Stimulated activated naive CD8-positive, alpha-beta T cell treated with anti-CD3 and anti-CD28 coated beads, Interleukin-15, Interleukin-2, amounts not matched to agents 100 U/mL and 50 U/mL, for 24 hours (primary cell): ENCODE measurements at regions not wholly inside any gene's neighbourhood (a gene's known extent, or its start where the extent isn't known, plus 50 kb on each side); places are given as distances from the start of the nearest gene placed in this dataset.

Experiments
- ATAC-seq: fragments of 150-1000 bp; cut with Tn5 transposase; one replicate; pipeline ENCODE4 v1.10.0; 2021
- DNase-seq: peaks from one replicate; pipeline ENCODE4 v3.0.0; 2021

DNA sequence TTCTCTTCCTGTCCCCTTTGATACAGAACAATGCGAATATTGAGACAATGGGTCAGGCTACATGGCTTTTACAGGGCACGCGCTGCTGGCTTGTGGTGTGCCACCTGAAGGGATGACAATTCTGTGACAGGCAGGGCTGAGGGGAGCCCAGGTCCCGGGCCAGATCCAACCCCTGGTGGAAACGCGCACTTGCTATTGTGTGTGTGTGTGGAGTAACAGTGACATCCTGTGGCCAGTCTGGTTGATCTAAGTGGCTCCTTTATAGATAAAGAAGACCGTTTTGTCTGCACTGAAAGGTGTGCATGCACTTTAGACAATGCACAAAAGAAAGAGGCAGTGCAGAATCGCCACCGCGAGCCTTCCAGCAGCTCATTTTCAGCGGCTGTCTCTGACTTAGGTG is 273.6 kb downstream of the HRH4 start:
- DNase-seq = no peak
- no peak for ATAC-seq

DNA sequence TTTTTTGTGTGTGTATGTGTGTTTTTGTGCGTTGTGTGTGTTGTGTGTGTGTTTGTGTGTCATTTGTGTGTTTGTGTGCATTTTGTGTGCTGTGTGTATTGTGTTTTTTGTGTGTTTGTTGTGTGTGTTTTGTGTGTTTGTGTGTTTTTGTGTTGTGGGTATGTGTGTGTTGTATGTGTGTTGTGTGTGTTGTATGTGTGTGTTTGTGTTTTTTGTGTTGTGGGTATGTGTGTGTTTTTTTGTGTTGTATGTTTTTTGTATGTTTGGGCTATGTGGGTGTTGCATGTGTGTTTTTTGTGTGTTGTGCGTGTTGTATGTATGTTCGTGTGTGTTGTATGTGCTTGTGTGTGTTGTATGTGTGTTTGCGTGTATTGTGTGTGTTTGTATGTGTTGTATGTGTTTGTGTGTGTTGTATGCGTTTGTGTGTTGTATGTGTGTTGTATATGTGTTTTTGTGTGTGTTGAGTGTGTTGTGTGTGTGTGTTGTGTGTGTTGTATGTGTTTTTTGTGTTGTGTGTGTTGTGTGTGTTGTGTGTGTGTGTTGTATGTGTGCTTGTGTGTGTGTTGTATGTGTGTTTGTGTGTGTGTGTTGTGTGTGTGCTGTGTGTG is 275.3 kb downstream of the HRH4 start:
- ATAC-seq (no peak), DNase-seq (no peak)

DNA sequence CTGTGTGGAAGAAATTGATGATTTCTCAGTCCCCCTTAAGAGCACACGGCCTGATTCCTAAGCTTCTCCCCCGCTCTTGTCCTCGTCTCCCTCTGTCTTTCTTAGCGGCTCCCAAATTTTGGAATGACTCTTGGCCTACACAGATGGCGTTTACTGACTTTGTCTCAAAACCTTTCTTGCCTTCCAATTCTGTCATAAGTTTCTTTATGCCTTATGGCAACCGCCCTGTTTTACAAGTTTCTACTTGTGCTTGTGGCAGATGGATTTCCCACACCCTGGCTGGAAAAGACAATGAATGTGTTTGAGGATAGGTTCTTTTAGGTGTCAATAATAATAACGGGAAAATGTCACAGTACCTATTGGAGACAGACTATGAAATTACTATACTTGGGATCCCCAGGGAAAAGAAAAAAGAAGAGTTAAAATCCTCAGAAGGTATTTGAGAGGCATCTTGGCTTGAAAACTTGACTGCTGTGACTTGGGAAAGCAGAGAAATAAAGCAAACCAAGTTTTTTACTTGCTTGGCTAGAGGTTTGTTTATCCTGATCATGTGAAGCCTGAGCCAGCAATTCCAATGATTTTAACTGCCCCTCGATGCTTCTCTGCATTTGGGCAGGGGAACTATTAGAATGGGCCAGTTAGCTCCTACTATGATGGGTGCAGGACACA is 276.4 kb downstream of the HRH4 start:
- DNase-seq = no peak
- no peak for ATAC-seq

DNA sequence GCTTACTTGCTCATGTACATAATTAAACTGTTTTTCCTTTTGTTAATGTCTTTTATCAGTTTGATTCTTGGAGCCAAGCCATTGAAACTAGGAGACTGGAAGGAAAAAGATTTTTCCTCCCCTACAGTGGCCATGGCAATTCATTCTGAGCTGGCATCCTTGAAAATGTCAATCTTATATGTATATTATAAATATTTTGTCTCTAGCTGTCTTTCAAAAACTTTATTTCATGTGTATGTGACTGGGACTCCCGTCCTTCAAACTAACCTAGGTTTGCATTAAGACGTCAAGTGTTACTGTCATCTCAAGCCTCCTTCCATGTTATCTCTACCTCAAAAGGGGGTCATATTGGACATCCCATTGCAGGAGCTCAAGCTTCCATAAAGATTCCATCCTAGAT is 280.4 kb downstream of the HRH4 start:
- ATAC-seq (no peak), DNase-seq (no peak)

DNA sequence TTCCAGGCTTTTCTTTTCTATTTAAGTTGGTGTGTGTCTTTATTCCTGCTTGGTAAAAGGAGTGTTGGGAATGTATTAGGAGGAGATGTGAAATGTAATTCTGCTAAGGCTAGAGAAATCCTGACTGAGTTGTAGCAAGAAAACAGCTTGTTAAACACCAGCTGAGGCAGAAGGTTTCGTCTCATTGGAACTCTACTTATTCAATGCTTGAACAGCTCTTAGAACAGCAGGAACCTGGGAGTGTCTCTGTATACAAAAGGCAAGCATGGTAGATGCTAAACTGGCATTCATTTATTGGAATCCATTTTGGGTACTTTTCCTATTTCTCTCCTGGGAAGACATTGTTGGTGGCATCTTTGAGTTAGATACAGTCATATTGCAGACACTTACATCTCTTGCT is 280.9 kb downstream of the HRH4 start:
- ATAC-seq (no peak), DNase-seq (no peak)

DNA sequence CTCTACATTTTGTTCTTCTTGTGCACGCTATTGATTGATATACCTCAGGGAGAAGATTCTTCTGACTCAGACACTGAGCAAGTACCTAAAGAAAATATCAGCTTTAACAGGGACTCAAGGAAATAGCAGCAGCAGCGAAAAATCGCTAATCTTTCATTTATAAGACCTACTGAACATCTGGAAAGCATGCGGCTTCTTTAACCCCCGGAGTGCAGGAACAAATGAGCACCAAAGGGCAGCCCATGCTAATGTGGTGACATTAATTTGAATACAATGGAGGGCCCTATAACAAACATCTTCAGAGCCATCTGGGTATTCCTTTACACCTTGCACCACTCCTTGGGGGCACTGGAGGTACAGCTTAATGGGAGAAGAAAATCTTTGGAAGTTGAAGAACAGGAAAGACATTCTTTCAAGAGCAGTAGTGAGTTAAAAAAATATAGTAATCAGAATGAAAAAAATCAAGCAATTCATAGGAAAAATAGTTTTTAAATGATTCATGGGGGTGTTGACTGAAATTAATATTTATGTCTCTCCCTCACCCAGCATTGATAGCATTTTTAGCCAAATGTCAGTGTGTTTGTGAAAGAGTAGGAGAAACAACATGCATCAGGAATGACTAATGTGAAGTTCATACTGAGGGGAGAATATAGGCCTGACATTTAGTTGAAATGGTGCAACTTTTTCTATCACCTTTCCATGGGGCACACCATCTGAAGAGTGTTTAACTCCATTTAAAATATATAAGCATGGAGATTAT is 281.7 kb downstream of the HRH4 start:
- DNase-seq = no peak
- ATAC-seq = no peak

DNA sequence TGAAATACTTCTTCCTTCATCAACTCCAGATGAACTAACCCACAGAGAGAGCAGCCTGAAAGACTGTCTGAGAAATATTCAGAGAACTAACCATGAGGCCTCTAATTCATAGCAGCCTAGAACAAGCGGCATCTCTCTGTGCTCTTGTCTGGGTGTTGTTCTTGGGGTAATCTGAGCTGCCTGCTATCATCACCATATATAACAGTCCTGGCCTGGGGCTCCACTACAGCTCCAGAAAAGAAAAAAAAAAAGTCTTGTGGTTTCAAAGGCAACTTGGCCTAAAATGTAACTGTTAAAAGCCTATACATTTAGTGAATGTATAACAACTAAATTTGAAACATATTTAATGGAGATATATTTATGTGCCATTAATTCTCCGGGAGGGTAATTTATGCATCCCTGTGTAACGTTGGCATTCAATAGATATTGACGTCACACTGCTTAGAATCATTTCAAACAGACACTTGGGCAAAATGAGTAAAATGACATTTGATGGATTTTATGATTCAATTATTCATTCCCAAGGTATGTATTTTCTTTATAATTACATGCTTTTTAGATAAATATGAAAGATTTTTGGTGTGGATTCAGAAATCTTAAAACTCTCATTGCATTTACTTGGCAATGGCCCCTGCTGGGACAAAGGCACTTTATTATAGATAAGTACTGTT is 294.3 kb downstream of the HRH4 start:
- DNase-seq (no peak), ATAC-seq (no peak)

DNA sequence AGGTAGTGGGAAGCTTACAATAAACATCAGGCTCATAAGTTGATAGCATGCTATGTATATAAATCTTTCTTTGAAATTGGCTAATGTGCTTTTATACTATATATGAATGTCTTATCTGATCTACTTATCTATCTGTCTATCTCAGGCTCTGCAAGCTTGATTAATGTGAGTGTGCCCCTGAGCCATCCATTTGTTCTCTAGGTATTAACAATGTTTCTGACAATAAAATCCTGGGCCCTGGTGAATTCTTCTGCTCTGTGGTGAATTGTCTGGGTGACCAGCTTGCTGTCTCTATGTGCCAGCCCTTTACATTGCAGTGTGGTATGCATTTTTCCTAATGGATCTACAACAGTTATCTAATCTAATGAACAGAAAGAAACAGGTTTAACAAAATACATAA is 295.9 kb downstream of the HRH4 start:
- DNase-seq = no peak
- no peak for ATAC-seq

DNA sequence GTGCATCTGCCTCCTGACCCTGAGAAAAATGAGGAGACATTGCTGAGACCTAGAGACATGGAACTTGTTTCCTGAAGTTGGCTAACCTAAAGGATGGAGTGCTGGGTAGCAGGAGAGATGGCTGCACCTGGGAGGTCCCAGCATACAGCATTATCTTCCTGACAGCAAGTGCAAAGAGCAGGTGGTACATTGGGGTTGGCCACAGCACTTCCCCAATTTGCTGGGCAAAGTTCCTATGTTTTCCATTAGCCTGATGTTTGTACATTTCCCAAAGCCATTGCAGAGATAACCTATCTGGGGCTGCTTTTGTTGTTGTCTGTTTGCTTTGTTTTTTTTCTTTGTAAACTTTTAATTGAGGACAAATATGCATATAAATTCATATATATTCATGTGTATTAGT is 296.7 kb downstream of the HRH4 start:
- DNase-seq = no peak
- ATAC-seq = no peak

DNA sequence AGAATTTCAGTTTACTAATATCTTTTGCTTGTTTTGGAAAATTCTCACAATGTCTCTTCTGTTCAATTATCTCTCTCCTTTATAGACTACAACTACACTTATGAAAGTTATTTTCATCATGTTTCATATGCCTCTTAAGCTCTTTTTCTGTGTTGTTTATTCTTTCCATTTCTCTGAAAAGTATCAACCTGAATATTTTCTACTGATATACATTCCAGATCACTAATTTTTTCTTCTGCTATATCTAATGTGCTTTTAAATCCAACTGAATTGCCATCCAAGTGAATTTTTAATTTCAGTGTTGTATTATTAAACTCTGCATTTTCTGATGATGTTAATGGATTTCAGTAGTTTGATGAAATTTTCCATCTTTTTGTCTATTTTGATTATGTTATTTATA is 301.3 kb downstream of the HRH4 start:
- ATAC-seq (no peak), DNase-seq (no peak)

DNA sequence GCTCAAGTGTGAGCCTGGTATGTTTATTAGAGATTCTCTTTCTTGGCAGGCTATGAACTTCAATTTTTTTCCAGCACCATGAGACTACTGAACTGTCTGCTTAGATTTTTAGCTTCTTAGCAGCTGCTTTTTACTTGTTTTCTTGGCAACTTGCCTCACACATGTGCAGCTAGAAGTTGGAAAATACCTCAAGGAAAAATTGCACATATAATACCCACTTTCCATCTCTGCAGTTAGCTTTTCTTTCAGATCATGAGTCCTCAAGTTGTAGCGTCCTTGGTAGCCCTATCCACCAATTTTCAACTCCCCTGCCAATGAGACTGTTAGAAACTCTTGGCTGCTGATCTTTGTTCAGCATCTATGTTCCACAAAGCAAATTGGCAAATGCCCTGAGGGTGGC is 302.1 kb downstream of the HRH4 start:
- DNase-seq = no peak
- no peak for ATAC-seq

DNA sequence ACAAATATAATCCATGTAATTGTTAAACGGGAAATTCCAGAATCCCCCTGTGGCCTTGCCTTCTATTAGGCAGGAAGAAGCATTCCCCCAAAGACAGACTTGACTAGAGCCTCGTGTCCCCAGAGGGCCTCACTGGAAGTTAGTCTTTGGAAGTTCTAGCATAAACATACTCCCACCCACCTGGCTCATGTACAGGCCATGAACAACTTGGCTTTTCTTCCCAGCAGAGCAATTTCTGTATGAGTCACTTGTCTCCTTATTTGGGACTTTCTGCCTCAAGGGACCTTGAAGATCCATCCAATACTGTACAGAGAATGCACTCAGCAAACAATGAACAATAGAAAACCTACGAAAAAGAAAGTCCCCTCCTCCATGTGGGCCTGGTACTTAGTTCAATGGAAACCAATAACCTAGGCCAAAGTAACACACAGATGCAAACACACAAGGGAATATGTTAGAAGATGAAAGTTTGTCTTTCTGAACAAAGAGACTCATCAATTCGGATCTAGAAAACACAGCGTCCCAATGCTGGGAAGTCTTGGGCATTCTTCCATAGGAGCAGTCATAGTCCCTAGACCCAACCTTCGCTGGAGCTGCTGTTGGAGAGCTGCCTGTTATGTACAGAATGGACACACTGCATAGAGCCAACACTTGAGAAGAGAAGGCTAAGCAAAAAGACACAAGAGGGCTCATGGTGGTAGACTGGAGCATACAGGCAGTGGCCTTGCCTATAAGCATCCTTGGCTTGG is 303.5 kb downstream of the HRH4 start:
- no peak for ATAC-seq

DNA sequence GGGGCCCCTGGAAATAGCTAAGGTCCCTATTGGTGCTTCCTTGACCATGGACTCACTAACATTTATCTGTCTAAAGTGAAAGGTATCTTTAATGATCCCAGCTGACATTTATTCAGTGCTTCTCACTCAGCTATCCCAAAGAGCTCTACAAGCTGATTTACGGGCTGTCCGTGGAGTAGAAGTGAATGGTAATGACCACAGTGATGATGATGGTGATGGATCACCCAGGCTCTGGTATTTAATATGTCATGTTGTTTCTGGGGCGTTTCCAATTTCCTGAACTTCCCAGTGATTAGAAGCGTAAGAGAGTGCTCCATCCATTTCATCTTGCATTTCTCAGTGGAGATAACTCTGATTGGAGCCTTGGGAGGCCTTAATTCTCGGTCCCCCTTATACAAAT is 304.3 kb downstream of the HRH4 start:
- DNase-seq (no peak), ATAC-seq (no peak)

More for the DNA sequence above, 303.5 kb downstream of the HRH4 start:
- DNase-seq = no peak

DNA sequence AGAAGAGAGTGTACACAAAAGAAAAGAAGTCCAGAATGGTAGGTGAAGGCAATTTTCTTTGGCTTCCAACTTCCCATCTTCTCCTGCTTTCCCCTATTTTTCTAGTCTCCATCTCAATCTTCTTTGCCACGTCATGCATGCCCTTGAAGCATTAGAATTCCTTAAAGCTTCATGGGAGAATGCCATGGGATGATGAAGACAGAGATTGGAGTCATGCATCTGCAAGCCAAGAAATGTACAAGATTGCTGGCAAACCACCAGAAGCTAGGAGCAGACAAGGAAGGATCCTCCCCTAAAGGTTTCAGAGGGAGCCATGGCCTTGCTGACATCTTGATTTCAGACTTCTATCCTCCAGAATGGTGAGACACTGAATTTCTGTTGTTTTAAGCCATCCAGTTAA is 305.9 kb downstream of the HRH4 start:
- ATAC-seq (no peak), DNase-seq (no peak)

DNA sequence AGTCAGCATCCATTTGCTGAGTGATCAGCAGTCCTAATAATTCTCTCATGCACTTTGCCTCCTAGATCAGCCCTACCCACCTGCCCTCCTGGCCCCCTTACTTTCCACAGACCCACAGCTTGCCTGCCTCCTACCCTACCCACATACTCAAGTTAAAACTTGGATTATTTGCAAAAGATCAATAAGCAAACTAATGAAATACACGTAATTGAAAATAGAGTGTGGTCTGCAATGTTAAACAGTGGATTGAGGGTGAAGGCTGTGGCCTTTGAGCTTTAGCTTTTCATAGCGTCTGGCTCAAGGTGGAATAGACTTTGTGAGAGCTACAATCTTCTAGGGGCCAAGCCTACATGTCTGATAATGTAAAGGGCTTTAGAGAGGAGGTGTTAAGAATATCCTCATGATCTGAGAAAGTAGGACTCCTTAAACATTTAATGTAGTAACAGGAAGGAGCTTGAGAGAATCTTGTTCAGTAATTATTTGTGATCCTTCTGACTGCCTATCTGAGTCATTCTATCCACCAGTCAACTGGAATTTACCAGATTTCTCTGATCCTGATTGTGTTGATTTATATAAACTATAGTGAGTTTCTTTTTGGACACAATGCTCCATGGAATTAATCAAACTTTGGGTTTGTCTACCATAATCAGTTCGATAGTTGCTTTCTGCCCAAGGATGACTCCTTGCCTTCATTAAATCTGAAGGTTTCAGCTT is 310.0 kb downstream of the HRH4 start:
- ATAC-seq = no peak
- DNase-seq = no peak

DNA sequence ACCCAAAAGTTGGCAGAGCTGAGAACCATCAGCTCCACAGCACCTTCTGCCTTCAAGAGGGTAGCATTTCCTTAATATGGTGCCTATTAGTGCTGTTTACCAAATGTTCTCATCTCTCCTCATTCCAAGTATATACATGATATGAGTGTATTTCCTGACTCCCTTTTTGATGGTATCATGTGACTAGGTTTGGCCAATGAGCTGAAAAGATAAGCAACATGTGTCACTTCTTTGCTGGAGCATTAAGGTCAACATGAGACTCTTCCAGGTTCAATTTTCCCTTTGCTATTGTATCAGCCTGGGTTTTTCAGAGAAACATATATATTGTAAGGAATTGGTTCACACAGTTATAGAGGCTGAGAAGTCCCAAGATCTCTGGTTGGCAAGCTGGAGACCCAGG is 310.9 kb downstream of the HRH4 start:
- ATAC-seq = no peak
- DNase-seq = no peak

DNA sequence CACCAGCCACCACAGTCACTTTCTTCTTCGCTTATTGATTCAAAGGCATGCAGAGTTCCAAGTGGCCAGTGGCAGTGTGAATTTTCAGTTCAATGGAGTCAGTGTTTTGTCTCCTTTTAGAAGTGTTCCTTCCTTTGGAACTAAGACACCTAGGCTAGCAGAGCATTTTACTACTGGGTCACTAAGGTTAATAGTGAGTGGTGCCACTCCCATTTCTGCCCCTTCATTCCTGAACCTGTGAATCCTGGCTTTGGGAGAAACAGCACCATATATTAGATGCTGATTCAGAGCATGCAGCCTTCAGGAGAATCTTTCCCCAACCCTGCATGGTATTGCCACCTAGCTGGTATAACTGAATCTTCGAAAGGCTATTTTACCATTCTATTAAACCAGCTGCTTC is 312.7 kb downstream of the HRH4 start:
- ATAC-seq = no peak
- DNase-seq = no peak

DNA sequence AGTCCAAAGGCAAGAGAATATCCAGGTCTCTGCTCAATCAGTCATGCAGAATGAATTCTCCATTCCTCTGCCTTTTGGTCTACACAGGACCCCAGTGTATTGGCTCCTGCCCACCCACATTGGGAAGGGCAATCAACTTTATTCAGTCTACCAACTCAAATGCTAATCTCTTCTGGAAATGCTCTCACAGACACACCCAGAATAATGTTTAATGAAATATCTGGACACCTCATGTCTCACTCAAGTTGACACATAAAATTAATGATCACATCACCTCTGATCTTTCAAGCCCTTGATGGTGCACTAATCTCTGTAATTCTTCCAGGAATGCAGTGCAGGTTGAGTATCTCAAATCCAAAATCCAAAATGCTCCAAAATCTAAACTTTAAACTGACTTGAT is 315.6 kb downstream of the HRH4 start:
- ATAC-seq (no peak), DNase-seq (no peak)

DNA sequence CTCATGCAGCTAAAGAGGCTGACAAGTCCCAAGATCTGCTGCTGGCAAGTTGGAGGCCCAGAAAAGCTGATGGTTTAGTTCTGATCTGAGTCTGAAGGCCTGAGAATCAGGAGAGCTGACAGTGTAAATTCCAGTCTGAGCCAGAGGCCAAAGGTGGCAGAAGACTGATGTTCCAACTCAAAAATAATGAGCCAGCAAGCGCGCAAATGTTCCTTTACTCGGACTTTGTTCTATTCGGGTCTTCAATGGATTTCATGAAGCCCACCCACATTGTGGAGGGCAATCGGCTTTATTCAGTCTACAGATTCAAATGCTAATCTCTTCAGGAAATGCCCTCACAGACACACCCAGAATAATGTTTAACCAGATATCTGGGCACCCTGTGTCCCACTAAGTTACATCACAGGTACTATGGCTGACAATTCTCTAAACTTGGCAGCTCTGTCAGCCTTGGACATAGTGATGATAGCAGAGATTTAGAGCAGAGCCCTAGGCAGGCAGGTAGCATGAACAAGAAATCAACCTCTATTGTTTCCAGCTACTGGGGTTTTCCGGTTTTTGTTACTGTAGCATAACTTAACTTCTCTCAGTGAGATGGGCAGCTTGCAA is 318.5 kb downstream of the HRH4 start:
- DNase-seq (no peak), ATAC-seq (no peak)

DNA sequence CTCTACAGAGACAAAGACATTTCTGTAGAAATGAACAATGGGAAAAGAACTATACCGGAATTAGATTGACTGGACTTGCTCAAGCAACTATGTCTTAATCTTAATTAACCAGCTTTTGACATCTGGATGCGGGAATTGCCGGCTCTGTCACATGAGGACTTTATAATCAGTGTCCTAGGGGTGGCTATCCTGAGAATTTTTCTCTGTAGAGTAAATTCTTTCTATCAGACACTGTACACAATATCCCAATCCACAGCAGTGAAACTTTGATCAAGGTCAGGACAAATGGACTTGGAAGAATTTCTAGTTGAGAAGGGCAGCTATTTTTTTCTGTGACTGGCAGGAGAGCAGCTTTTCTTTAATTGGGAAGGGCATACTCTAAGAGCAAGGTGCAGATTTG is 322.1 kb downstream of the HRH4 start:
- no peak for DNase-seq
- ATAC-seq = no peak

DNA sequence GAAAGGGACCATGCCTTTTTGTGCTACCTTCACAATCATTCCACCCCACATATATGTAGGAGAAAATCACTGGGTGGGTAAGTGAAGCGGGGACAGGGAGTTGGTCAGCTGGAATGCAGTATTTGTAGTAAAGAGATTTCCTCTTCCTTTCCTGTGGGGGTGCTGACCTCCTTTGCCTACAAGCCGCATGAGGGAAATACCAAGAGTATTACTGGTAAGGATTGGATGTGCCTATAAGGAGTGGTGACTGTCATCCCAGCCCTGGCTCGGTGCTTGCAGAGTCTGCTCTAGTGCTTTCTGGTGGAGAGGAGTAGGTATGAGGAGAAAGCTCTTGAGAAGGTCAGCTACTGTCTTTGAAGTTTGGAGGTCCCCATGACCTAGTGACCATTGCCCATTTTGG is 324.6 kb downstream of the HRH4 start:
- DNase-seq = no peak
- no peak for ATAC-seq
